ENCODE measurements at regions not wholly inside any gene's neighbourhood (a gene's known extent, or its start where the extent isn't known, plus 50 kb on each side); places are given as distances from the start of the nearest gene placed in this dataset.

DNA sequence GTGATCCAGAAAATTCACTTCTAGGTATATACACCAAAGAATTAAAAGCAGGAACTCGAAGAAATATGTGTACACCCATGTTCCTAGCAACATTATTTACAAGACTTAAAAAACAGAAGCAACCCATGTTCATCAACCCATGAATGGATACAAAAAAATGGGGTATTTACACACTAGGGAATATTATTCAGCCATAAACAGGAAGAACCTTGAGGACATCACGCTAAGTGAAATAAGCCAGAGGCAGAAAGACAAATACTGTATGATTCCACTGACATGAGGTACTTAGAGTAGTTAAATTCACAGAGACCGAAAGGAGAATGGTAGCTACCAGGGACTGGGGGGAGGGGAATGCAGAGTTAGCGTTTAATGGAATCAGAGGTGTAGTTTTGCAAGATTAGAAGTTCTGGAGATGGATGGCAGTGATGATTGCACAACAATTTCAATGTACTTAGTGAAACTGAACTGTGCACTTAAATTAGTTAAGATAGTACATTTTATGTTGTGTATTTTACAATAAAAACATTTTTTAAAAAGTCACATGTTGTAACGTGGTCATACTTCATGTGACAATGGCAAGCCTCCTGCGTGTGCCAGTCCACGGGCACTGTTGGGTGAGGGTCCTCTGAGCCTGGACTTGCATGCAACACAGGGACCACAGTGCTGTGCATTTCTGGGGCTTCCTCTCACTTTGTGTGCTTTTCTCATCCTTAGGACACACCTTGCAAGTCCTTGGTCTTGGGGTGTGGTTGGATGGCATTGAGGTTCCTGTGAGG, 206.1 kb upstream of the HDAC4 start:
- Histone ChIP-seq H3K9me3 (replicated peaks; ENCODE audit: control insufficient read depth, insufficient read depth, low read length) (no peaks in the 10 kb centered on the region; the same call in 2 of the 3 replicates), H3K27ac (ENCODE audit: control insufficient read depth, insufficient read depth) (no peak overlapping the region), H2AFZ (ENCODE audit: control insufficient read depth, low read depth, low read length) (no peak overlapping the region), H3K79me2 (ENCODE audit: control insufficient read depth, insufficient read depth, low read length) (no peaks in the 10 kb centered on the region), H3K27me3 (replicated peaks in 1 of 2; ENCODE audit: control insufficient read depth in 2 of 2, insufficient read depth in 2 of 2, low read length in 1 of 2) (peaks cover 0 to 2% of the 10 kb centered on the region in 2 experiments; a peak in 1 of 4 replicates), H3K4me2 (ENCODE audit: control insufficient read depth, insufficient read depth) (no peak overlapping the region), H3K9ac (ENCODE audit: control insufficient read depth, insufficient read depth, low read length) (no peak overlapping the region), H3K4me3 (no peak overlapping the region), H4K20me1 (ENCODE audit: control insufficient read depth, insufficient read depth) (no peaks in the 10 kb centered on the region), H3K4me1 (ENCODE audit: control insufficient read depth, insufficient read depth, low read length) (no peaks in the 10 kb centered on the region), H3K36me3 (ENCODE audit: control insufficient read depth in 2 of 2, insufficient read depth in 2 of 2, low read length in 1 of 2) (no peaks in the 10 kb centered on the region)
- POLR2A ChIA-PET = no interaction called here
- WGBS (ENCODE audit: insufficient coverage, insufficient replicate concordance, low lambda C conversion rate, missing lambda C conversion rate) = 11% methylated on average over 7 of the region's 7 CpGs
- no peak for TF ChIP-seq SMC3 (IDR thresholded peaks at IDR 0.05; ENCODE audit: borderline replicate concordance, low read length)
- TF ChIP-seq, protein P1, sequence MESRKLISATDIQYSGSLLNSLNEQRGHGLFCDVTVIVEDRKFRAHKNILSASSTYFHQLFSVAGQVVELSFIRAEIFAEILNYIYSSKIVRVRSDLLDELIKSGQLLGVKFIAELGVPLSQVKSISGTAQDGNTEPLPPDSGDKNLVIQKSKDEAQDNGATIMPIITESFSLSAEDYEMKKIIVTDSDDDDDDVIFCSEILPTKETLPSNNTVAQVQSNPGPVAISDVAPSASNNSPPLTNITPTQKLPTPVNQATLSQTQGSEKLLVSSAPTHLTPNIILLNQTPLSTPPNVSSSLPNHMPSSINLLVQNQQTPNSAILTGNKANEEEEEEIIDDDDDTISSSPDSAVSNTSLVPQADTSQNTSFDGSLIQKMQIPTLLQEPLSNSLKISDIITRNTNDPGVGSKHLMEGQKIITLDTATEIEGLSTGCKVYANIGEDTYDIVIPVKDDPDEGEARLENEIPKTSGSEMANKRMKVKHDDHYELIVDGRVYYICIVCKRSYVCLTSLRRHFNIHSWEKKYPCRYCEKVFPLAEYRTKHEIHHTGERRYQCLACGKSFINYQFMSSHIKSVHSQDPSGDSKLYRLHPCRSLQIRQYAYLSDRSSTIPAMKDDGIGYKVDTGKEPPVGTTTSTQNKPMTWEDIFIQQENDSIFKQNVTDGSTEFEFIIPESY (IDR thresholded peaks at IDR 0.05) = no peak
- no peak for TF ChIP-seq ATF7 (IDR thresholded peaks at IDR 0.05; ENCODE audit: low read depth)
- TF ChIP-seq CHD4 (IDR thresholded peaks at IDR 0.05) = no peak
- no peak for TF ChIP-seq ZNF622 (IDR thresholded peaks at IDR 0.05)
- no peak for TF ChIP-seq SMAD1 (IDR thresholded peaks at IDR 0.05; ENCODE audit: low read depth, partially characterized antibody)
- TF ChIP-seq, protein P2, sequence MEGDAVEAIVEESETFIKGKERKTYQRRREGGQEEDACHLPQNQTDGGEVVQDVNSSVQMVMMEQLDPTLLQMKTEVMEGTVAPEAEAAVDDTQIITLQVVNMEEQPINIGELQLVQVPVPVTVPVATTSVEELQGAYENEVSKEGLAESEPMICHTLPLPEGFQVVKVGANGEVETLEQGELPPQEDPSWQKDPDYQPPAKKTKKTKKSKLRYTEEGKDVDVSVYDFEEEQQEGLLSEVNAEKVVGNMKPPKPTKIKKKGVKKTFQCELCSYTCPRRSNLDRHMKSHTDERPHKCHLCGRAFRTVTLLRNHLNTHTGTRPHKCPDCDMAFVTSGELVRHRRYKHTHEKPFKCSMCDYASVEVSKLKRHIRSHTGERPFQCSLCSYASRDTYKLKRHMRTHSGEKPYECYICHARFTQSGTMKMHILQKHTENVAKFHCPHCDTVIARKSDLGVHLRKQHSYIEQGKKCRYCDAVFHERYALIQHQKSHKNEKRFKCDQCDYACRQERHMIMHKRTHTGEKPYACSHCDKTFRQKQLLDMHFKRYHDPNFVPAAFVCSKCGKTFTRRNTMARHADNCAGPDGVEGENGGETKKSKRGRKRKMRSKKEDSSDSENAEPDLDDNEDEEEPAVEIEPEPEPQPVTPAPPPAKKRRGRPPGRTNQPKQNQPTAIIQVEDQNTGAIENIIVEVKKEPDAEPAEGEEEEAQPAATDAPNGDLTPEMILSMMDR (IDR thresholded peaks at IDR 0.05 in 2 of 3, conservative IDR thresholded peaks at IDR 0.05 in 1 of 3; ENCODE audit: control insufficient read depth in 2 of 3, extremely low read depth in 1 of 3, insufficient read depth in 1 of 3, low read depth in 3 of 3, low read length in 3 of 3) = no peak
- DNase-seq (ENCODE audit: low read depth, low spot score) = no peak
- no TSS peak for BruUV-seq (replicated peaks)
- FAIRE-seq = no peak
- SMC1A ChIA-PET (ENCODE audit: uncharacterized antibody, unreplicated experiment) = no interaction called here
- intact Hi-C loops (cut with micrococcal nuclease; ENCODE audit: unreplicated experiment) = no loop called here
- in situ Hi-C loops (cut with MboI) = no loop called here
- no peak for ATAC-seq
- RAD21 ChIA-PET (ENCODE audit: unreplicated experiment) = no interaction called here
- CTCF ChIA-PET = no interaction called here

All from GM12878 (cell line).